ENCODE measurements at regions not wholly inside any gene's neighbourhood (a gene's known extent, or its start where the extent isn't known, plus 50 kb on each side); places are given as distances from the start of the nearest gene placed in this dataset.

GRCh38 chr3:56851966-56852884 lies 50.5 kb upstream of the ARHGEF3 start:
- no peak for TF ChIP-seq CTCF (IDR thresholded peaks at IDR 0.05)
- intact Hi-C loops (cut with DNase I; ENCODE audit: low total_unique reads) = no loop called here
- Histone ChIP-seq H3K27me3 (no peaks in the 10 kb centered on the region), H3K9me3 (no peaks in the 10 kb centered on the region), H3K36me3 (no peaks in the 10 kb centered on the region), H3K4me3 (no peak overlapping the region), H3K4me1 (peaks cover 0 to 27% (median 13%) of the 10 kb centered on the region in 4 donors), H3K27ac (no peak overlapping the region)
- DNase-seq = no peak
